AG09309 (cell line): ENCODE measurements at regions not wholly inside any gene's neighbourhood (a gene's known extent, or its start where the extent isn't known, plus 50 kb on each side); places are given as distances from the start of the nearest gene placed in this dataset.

Experiments used
- DNase-seq: peaks from one replicate; pipeline ENCODE4 v3.0.0-alpha.2; 2010; ENCODE audit warnings: low read depth
- H3K4me3 ChIP-seq: 2 replicates; pipeline ENCODE4 v1.5.1; 2011; ENCODE audit warnings: mild to moderate bottlenecking, low read depth, low read length, moderate library complexity; ENCODE audit not compliant: control insufficient read depth
- CTCF ChIP-seq: IDR thresholded peaks from 2 replicates; pipeline ENCODE4 v1.5.1; 2011; ENCODE audit warnings: mild to moderate bottlenecking, low read depth, low read length, inconsistent platforms; ENCODE audit not compliant: insufficient read depth, control insufficient read depth; ENCODE audit errors: missing control alignments

GRCh38 chr7:156590212-156590611, 50.4 kb upstream of the RNF32 start:
- no peak for DNase-seq
- TF ChIP-seq CTCF = no peak
- no peak overlapping the region for H3K4me3 ChIP-seq

GRCh38 chr7:156589808-156590207, 50.8 kb upstream of the RNF32 start:
- H3K4me3 ChIP-seq = no peak overlapping the region
- DNase-seq = no peak
- TF ChIP-seq CTCF = no peak

GRCh38 chr7:156585926-156586325, 54.6 kb upstream of the RNF32 start:
- no peak for DNase-seq
- TF ChIP-seq CTCF = no peak

DNA sequence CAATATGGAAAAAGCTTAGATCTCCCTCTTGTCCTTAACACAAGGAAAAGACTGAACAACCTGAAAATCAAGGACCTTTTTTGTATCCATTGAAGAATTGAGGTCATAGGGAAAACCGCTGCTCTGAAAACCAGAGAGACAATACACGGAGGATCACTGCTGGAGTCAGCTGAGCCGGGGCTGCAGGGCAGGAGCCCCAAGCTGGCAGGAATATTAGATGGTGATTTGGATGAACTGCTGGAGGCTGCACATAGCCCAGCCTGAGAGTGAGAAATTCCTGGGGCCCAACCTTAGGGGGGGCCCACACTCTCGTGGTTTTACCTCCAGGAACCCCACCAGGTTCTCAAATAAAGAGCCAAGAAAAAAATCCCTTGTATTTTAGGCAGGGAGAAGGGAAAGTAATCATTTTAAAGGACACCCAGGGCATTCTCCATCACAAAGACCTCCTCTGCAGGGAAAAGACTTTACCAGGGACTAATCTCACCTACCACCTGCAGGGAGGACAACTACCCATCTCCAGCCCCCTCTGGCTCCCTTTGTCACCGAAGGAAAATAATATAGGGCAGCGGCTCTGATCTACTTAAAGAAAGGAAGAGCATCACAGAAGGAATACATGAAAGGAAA, 55.4 kb upstream of the RNF32 start:
- no peak for DNase-seq
- no peak for TF ChIP-seq CTCF
- no peak overlapping the region for H3K4me3 ChIP-seq

More at GRCh38 chr7:156585926-156586325, 54.6 kb upstream of the RNF32 start:
- H3K4me3 ChIP-seq = no peak overlapping the region

GRCh38 chr7:156582591-156583123, 57.9 kb upstream of the RNF32 start:
- TF ChIP-seq CTCF = no peak
- no peak for DNase-seq
- no peak overlapping the region for H3K4me3 ChIP-seq

DNA sequence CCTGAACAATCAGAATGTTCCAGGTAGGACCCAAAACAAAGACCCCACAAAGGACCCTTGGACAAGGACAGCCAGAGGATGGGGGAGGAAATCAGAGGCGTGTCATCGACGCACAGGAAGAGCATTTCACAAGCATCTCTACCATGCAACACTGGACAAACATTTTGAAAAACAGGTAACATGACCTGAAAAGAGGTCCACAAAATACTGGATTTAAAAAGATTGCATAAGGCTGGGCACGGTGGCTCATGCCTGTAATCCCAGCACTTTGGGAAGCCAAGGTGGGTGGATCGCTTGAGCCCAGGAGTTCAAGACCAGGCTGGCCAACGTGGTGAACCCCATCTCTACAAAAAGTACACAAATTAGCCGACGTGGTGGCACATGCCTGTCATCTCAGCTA, 60.5 kb upstream of the RNF32 start:
- DNase-seq = no peak
- H3K4me3 ChIP-seq = no peak overlapping the region
- no peak for TF ChIP-seq CTCF
